Heart right ventricle (tissue), 16 donors: ENCODE measurements at regions not wholly inside any gene's neighbourhood (a gene's known extent, or its start where the extent isn't known, plus 50 kb on each side); places are given as distances from the start of the nearest gene placed in this dataset.
A peak's percentile ranks its signal among the peaks of the same experiment; 100 is the strongest.
"Not testable (repeated sequence)": the region's sequence is repeated elsewhere in the genome, so short reads cannot be mapped to it uniquely, and the experiment has no call there.

Experiments used
- ATAC-seq, 8 donors: fragments of 200-7000 bp; cut with Tn5 transposase; one replicate each; pipeline ENCODE4 v1.9.1; 2020; ENCODE audit warnings: mild to moderate bottlenecking in 8 of 8, moderate library complexity in 8 of 8, moderate number of reproducible peaks in 1 of 8
- DNase-seq, 2 donors: peaks; one replicate each; pipeline ENCODE4 v3.0.0-alpha.2; 2020
- H3K27ac ChIP-seq, 10 donors: fragments of 200-600 bp; sonication (generic) in 2 of 10; one replicate each; pipeline versions ENCODE4 v1.5.0 to v1.8.0; 2020 to 2022; ENCODE audit warnings: mild to moderate bottlenecking in 3 of 10
- H3K27me3 ChIP-seq, 7 donors: fragments of 200-600 bp; one replicate each; pipeline ENCODE4 v1.8.0; 2021 to 2022; ENCODE audit warnings: mild to moderate bottlenecking in 2 of 7
- H3K36me3 ChIP-seq, 9 donors: fragments of 200-600 bp; sonication (generic) in 1 of 9; one replicate each; pipeline versions ENCODE4 v1.5.0 to v1.8.0; 2020 to 2022; ENCODE audit warnings: mild to moderate bottlenecking in 2 of 9
- H3K4me1 ChIP-seq, 9 donors: fragments of 200-600 bp; sonication (generic) in 1 of 9; one replicate each; pipeline versions ENCODE4 v1.5.0 to v1.8.0; 2020 to 2022; ENCODE audit warnings: mild to moderate bottlenecking in 4 of 9
- H3K4me3 ChIP-seq, 10 donors: fragments of 200-600 bp; sonication (generic) in 2 of 10; one replicate each; pipeline versions ENCODE4 v1.5.0 to v1.8.0; 2020 to 2022; ENCODE audit warnings: mild to moderate bottlenecking in 7 of 10, moderate library complexity in 2 of 10
- H3K9me3 ChIP-seq, 11 donors: fragments of 200-600 bp in 10 of 11; sonication (generic) in 2 of 11; one replicate each; pipeline versions ENCODE4 v1.5.0 to v1.8.0; 2013 to 2022; ENCODE audit warnings: mild to moderate bottlenecking in 2 of 11, control low read depth in 1 of 11, moderate library complexity in 1 of 11
- WGBS, 2 donors: extraction: QIAGEN DNeasy Blood & Tissue Kit; methylation state at CpG; one replicate each; pipeline ENCODE4 v1.1.7; 2013; ENCODE audit warnings: inconsistent platforms in 1 of 2; 5-methylcytosine and 5-hydroxymethylcytosine counted together
- intact Hi-C, 10 donors: fragments of 100-400 bp; cut with DNase I; formaldehyde crosslinking; loops; one replicate each; pipeline versions ENCODE4 v1.11.1 to v1.14.2; 2022
- TF ChIP-seq, protein P1 (sequence below), 9 donors: fragments of 200-600 bp; sonication (generic) in 2 of 9; IDR thresholded peaks; one replicate each; pipeline versions ENCODE4 v1.5.0 to v1.8.0; 2021 to 2022; ENCODE audit warnings: antibody characterized with exemption in 9 of 9, mild to moderate bottlenecking in 5 of 9, moderate library complexity in 1 of 9
- donor health status: Arrhythmogenic right ventricular cardiomyopathy.
- donor health status: ischemic (EF 13 %, LVEDD 7.1; RV severe dilation, severe dysfunction).
- donor health status: healthy with polysubstance abuse.
- donor health status: DM: no; HTN: yes; CAD: no.
- donor health status: DM: no; HTN: no; CAD: no.
- donor health status: ischemic (EF 25% LVEDD 6.9; RV normal size, moderate dysfunction).
- donor health status: ischemic (EF 25% LVEDD 5.7; RV mildly dilated, moderate dysfunction).
- donor health status: healthy.
- donor health status: DM: yes; HTN: yes; CAD: no.
- donor health status: Ischemic cardiomyopathy.
- donor health status: ischemic (EF 35%, LVEDD 5.7; RV mildly dilated, moderate dysfunction).
- donor health status: nonischemic (EF 11% LVEDD 7.7; RV severe dilation, severe dysfunction).
- donor health status: DM: yes; HTN: yes; CAD: no.
- donor health status: PGD.
- donor health status: ischemic (EF 29% LVEDD 5.4; RV normal size, mild dysfunction).
- donor health status: nonischemic (EF 23%, LVEDD 6.1; RV moderate dilation, normal function).

DNA sequence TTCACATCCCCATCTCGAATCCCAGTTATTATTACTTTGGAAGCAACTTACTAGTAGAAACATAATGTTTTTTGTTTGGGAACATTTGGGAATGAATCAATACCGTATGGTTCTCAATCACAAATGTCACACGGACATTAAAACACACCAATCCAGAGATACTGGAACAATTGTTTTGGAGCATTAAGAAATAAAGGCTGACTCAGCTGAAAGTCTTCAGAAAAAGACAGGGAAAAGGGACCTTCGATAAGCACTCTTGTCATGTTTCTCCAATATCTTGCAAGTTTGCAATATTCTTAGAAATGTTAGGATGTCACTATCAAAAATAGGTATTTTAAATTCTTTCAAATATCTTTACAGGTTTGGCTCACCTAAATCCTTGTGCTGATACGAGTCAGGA, 362.4 kb downstream of the CETN3 start:
- H3K36me3 ChIP-seq = no peaks in the 10 kb centered on the region
- DNase-seq (no peak), ATAC-seq (no peak)
- H3K4me1 ChIP-seq = no peaks in the 10 kb centered on the region
- H3K9me3 ChIP-seq = peaks cover 0 to 13% (median 0%) of the 10 kb centered on the region in 11 donors
- WGBS, 2 donors = 85 to 93% methylated on average over 5 of the region's 5 CpGs
- no peak overlapping the region for H3K27ac ChIP-seq
- H3K27me3 ChIP-seq = no peaks in the 10 kb centered on the region
- TF ChIP-seq, protein P1, sequence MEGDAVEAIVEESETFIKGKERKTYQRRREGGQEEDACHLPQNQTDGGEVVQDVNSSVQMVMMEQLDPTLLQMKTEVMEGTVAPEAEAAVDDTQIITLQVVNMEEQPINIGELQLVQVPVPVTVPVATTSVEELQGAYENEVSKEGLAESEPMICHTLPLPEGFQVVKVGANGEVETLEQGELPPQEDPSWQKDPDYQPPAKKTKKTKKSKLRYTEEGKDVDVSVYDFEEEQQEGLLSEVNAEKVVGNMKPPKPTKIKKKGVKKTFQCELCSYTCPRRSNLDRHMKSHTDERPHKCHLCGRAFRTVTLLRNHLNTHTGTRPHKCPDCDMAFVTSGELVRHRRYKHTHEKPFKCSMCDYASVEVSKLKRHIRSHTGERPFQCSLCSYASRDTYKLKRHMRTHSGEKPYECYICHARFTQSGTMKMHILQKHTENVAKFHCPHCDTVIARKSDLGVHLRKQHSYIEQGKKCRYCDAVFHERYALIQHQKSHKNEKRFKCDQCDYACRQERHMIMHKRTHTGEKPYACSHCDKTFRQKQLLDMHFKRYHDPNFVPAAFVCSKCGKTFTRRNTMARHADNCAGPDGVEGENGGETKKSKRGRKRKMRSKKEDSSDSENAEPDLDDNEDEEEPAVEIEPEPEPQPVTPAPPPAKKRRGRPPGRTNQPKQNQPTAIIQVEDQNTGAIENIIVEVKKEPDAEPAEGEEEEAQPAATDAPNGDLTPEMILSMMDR (IDR thresholded peaks at IDR 0.05) = no peak
- intact Hi-C loops = no loop called here
- no peak overlapping the region for H3K4me3 ChIP-seq

DNA sequence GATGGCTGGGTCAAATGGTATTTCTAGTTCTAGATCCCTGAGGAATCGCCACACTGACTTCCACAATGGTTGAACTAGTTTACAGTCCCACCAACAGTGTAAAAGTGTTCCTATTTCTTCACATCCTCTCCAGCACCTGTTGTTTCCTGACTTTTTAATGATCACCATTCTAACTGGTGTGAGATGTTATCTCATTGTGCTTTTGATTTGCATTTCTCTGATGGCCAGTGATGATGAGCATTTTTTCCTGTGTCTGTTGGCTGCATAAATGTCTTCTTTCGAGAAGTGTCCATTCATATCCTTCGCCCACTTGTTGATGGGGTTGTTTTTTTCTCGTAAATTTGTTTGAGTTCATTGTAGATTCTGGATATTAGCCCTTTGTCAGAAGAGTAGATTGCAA, 369.5 kb downstream of the CETN3 start:
- H3K27me3 ChIP-seq, DNase-seq, H3K36me3 ChIP-seq, H3K27ac ChIP-seq, H3K4me1 ChIP-seq, intact Hi-C loops, ATAC-seq, H3K4me3 ChIP-seq: not testable (repeated sequence)
- H3K9me3 ChIP-seq = peaks cover 0 to 40% (median 8%) of the 10 kb centered on the region in 11 donors
- 92 to 94% methylated on average over 3 to 4 of the region's 4 CpGs for WGBS, 2 donors

DNA sequence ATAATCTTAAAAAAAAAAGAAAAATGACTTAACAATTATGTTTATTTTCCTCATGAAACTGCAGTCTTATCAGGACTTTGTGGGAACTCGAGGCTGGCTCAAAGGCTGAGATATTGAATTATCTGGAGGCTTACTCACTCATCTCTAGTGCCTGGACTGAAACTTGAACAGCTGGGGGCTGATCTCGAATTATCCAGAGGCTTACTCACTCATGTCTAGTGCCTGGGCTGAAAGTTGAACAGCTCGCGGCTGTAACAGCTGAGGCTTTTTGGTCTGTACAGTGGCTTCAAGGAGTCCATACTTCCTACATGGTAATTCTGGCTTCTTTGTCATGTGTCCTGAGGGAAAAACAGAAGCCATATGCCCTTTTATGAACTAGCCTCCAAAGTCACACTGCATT, 371.9 kb downstream of the CETN3 start:
- no peaks in the 10 kb centered on the region for H3K27me3 ChIP-seq

DNA sequence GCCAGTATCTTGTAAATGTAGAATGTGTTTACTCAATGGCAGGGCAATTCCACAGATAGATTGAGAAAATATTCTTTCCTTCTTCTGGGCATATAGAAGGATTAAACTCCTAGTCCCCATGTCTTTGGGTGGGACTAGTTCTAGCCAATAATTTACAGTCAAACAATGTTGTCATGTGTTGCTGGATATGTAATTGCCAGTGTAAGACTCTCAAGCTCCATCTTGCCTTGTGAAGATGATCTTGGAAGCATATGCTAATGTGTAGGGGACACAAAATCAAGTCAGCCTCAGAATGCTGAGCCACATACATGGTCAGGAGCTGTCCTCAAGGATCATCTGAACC, 386.9 kb downstream of the CETN3 start:
- Histone ChIP-seq H3K36me3 (no peaks in the 10 kb centered on the region), H3K9me3 (peaks cover 0 to 5% (median 0%) of the 10 kb centered on the region in 11 donors), H3K27me3 (no peaks in the 10 kb centered on the region), H3K27ac (peak overlapping the region in 1 of 10 donors; percentile 6), H3K4me1 (peaks cover 0 to 18% (median 0%) of the 10 kb centered on the region in 9 donors), H3K4me3 (no peak overlapping the region)
- TF ChIP-seq, protein P1 (IDR thresholded peaks at IDR 0.05) = no peak
- DNase-seq (no peak), ATAC-seq (no peak)
- intact Hi-C loops = no loop called here

More for the DNA sequence above, 371.9 kb downstream of the CETN3 start:
- Histone ChIP-seq H3K9me3 (peaks cover 0 to 57% (median 22%) of the 10 kb centered on the region in 11 donors), H3K4me3 (no peak overlapping the region), H3K27ac (no peak overlapping the region), H3K4me1 (no peaks in the 10 kb centered on the region), H3K36me3 (no peaks in the 10 kb centered on the region)
- DNase-seq (no peak), ATAC-seq (peak in 7 of 8 donors; percentile 33 to 69 (median 65))
- intact Hi-C loops = no loop called here
- TF ChIP-seq, protein P1 (IDR thresholded peaks at IDR 0.05) = no peak
- 66 to 72% methylated on average over 4 of the region's 4 CpGs for WGBS, 2 donors

DNA sequence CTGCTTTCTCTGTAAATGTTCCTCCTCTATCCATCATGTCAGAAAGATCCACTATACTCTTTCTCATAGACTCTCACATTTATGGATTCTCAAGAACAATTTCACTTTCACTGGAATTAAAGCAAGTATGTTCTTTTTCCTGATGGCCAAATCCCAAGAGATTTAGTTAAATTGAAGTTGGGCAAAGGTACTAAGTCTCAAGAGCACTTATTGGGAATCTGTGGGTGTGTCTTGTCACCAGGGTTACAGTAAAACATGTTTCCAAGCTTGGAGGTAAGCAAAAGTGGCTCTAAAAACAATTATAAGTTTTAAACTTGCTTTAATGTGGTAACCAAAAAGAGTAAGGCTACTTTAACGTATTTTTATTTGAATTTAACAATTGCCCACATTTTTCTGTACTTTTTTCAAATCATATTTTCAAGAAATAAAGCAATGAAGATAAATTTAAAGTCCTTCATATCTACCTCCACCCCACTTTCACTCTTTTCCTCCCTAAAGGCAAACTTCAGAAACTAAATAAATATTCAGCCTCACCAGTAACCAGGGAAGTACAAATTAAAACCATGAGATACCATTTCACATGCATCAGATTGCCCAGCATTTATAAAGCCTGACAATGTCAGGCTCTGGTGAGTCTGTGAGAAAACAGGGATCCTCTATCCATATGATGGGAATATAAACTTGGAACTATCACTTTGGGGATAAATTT, 387.4 kb downstream of the CETN3 start:
- Histone ChIP-seq H3K4me1 (peaks cover 0 to 18% (median 0%) of the 10 kb centered on the region in 9 donors), H3K4me3 (no peak overlapping the region), H3K27me3 (no peaks in the 10 kb centered on the region), H3K27ac (peak overlapping the region in 1 of 10 donors; percentile 83), H3K36me3 (no peaks in the 10 kb centered on the region), H3K9me3 (peaks cover 0 to under 1% (median 0%) of the 10 kb centered on the region in 11 donors)
- no peak for DNase-seq
- WGBS, 2 donors = 80 to 84% methylated on average over 1 of the region's 1 CpG
- intact Hi-C loops = no loop called here
- TF ChIP-seq, protein P1 (IDR thresholded peaks at IDR 0.05) = no peak
- ATAC-seq = peak in 1 of 8 donors; percentile 34
